Pancreas (tissue), 10 donors: ENCODE measurements at regions not wholly inside any gene's neighbourhood (a gene's known extent, or its start where the extent isn't known, plus 50 kb on each side); places are given as distances from the start of the nearest gene placed in this dataset.

Experiments
- ATAC-seq, 4 donors: fragments of 200-7000 bp; cut with Tn5 transposase; one replicate each; pipeline versions ENCODE4 v1.8.0 to v1.9.1; 2020; ENCODE audit warnings: mild to moderate bottlenecking in 4 of 4, moderate library complexity in 4 of 4
- DNase-seq, 6 donors: peaks; one replicate each; pipeline ENCODE4 v3.0.0-alpha.2; 2020
- FAIRE-seq: peaks from 2 replicates; lab custom pipeline; 2012; peaks lifted over from hg19 to GRCh38; lab: Jason Lieb, UNC
- H3K27ac ChIP-seq, 4 donors: fragments of 200-600 bp; sonication (generic); 1 replicate in 3 of 4; 2 replicates in 1 of 4; pipeline versions ENCODE4 v1.5.0 to v1.8.0; 2020
- H3K27me3 ChIP-seq, 4 donors: fragments of 200-600 bp; one replicate each; pipeline ENCODE4 v1.8.0; 2021
- H3K36me3 ChIP-seq, 3 donors: fragments of 200-600 bp; sonication (generic) in 1 of 3; one replicate each; pipeline versions ENCODE4 v1.5.0 to v1.8.0; 2020 to 2021
- H3K4me1 ChIP-seq, 3 donors: fragments of 200-600 bp; one replicate each; pipeline ENCODE4 v1.8.0; 2021
- H3K4me3 ChIP-seq, 4 donors: fragments of 200-600 bp; sonication (generic) in 2 of 4; one replicate each; pipeline versions ENCODE4 v1.5.0 to v1.8.0; 2020 to 2021
- H3K9me3 ChIP-seq, 4 donors: fragments of 200-600 bp; one replicate each; pipeline ENCODE4 v1.8.0; 2021
- CTCF ChIP-seq, 4 donors: fragments of 200-600 bp; sonication (generic) in 3 of 4; IDR thresholded peaks; one replicate each; pipeline versions ENCODE4 v1.5.0 to v1.8.0; 2021; ENCODE audit warnings: antibody characterized with exemption in 4 of 4
- WGBS, 2 donors: extraction: QIAGEN DNeasy Blood & Tissue Kit; methylation state at CpG; one replicate each; pipeline ENCODE4 v1.1.7; 2013; 5-methylcytosine and 5-hydroxymethylcytosine counted together
- intact Hi-C, 3 donors: fragments of 100-400 bp; cut with DNase I; formaldehyde crosslinking; loops; one replicate each; pipeline versions ENCODE4 v1.11.1 to v1.14.2; 2022
- donor health status: healthy with polysubstance abuse.
- donor health status: DM: no; HTN: no; CAD: no; lungs with moderate emphysema.
- donor health status: DM: no; HTN: no; CAD: no.
- donor health status: control.
- donor health status: control.
- donor health status: Bipolar disorder and iron deficiency.
- donor health status: DM: yes; HTN: yes; CAD: no.
- donor health status: DM: no; HTN: no; CAD: no.
- donor health status: DM: no; HTN: no; CAD: no.
- donor health status: DM: yes; HTN: yes; CAD: no.

GRCh38 chr15:39347453-39347852 is 233.4 kb upstream of the THBS1 start:
- intact Hi-C loops: no loop called here
- FAIRE-seq (no peak), ATAC-seq (no peak), DNase-seq (no peak)
- H3K27me3 ChIP-seq: no peaks in the 10 kb centered on the region
- TF ChIP-seq CTCF (IDR thresholded peaks at IDR 0.05): no peak
- H3K9me3 ChIP-seq: no peaks in the 10 kb centered on the region
- no peak overlapping the region for H3K4me3 ChIP-seq
- no peaks in the 10 kb centered on the region for H3K4me1 ChIP-seq
- WGBS, 2 donors: 91 to 93% methylated on average over 1 of the region's 1 CpG
- no peak overlapping the region for H3K27ac ChIP-seq
- no peaks in the 10 kb centered on the region for H3K36me3 ChIP-seq

- Histone ChIP-seq H3K27me3 (no peaks in the 10 kb centered on the region), H3K27ac (no peak overlapping the region), H3K4me1 (no peaks in the 10 kb centered on the region), H3K4me3 (no peak overlapping the region), H3K36me3 (no peaks in the 10 kb centered on the region), H3K9me3 (no peaks in the 10 kb centered on the region)
- ATAC-seq (no peak), FAIRE-seq (no peak), DNase-seq (no peak)
- 53 to 54% methylated on average over 4 of the region's 4 CpGs for WGBS, 2 donors
- no peak for TF ChIP-seq CTCF (IDR thresholded peaks at IDR 0.05)
- intact Hi-C loops: no loop called here
These were observed 230.1 kb upstream of the THBS1 start for GRCh38 chr15:39350785-39351184.

- FAIRE-seq: no peak
- no peak for ATAC-seq
- 93% methylated on average over 3 of the region's 3 CpGs for WGBS, 2 donors
- H3K27ac ChIP-seq: no peak overlapping the region
- H3K9me3 ChIP-seq: no peaks in the 10 kb centered on the region
- no peaks in the 10 kb centered on the region for H3K27me3 ChIP-seq
- peaks cover 16 to 19% (median 18%) of the 10 kb centered on the region in 3 donors for H3K4me1 ChIP-seq
- intact Hi-C loops: no loop called here
- no peak for DNase-seq
- no peaks in the 10 kb centered on the region for H3K36me3 ChIP-seq
- no peak overlapping the region for H3K4me3 ChIP-seq
- TF ChIP-seq CTCF (IDR thresholded peaks at IDR 0.05): no peak
These were observed 226.7 kb upstream of the THBS1 start for GRCh38 chr15:39354189-39354588.

- Histone ChIP-seq H3K9me3 (no peaks in the 10 kb centered on the region), H3K4me1 (peaks cover 21 to 27% (median 25%) of the 10 kb centered on the region in 3 donors), H3K27me3 (no peaks in the 10 kb centered on the region), H3K36me3 (no peaks in the 10 kb centered on the region), H3K27ac (peak overlapping the region; percentile 29 to 73 (median 56)), H3K4me3 (no peak overlapping the region)
- 50 to 59% methylated on average over 8 of the region's 8 CpGs for WGBS, 2 donors
- TF ChIP-seq CTCF (IDR thresholded peaks at IDR 0.05): no peak
- intact Hi-C loops: no loop called here
- FAIRE-seq: no peak
- DNase-seq: no peak
- ATAC-seq: peak; percentile 35 to 42 (median 38)
These were observed 223.2 kb upstream of the THBS1 start for GRCh38 chr15:39357480-39358268.

GRCh38 chr15:39358441-39359041 is 222.3 kb upstream of the THBS1 start:
- H3K4me3 ChIP-seq: no peak overlapping the region
- no peaks in the 10 kb centered on the region for H3K9me3 ChIP-seq
- ATAC-seq (peak; percentile 87 to 94 (median 92)), DNase-seq (peak in 4 of 6 donors; percentile 27 to 46 (median 38)), FAIRE-seq (no peak)
- no peak for TF ChIP-seq CTCF (IDR thresholded peaks at IDR 0.05)
- H3K27ac ChIP-seq: peak overlapping the region; percentile 29 to 73 (median 56)
- no peaks in the 10 kb centered on the region for H3K36me3 ChIP-seq
- peaks cover 21 to 27% (median 25%) of the 10 kb centered on the region in 3 donors for H3K4me1 ChIP-seq
- no peaks in the 10 kb centered on the region for H3K27me3 ChIP-seq
- intact Hi-C loops: no loop called here
- WGBS, 2 donors: 16 to 17% methylated on average over 3 of the region's 3 CpGs
